AG04450 (cell line): ENCODE measurements at regions not wholly inside any gene's neighbourhood (a gene's known extent, or its start where the extent isn't known, plus 50 kb on each side); places are given as distances from the start of the nearest gene placed in this dataset.

Source experiments
- CTCF ChIA-PET: fragments of 300-600, 350-600 bp; formaldehyde crosslinking; extraction: SDS; loops from one replicate; lab custom pipeline; 2022; ENCODE audit warnings: antibody characterized with exemption, inconsistent platforms; lab: Charles Lee
- POLR2A ChIA-PET: fragments of 350-600 bp; formaldehyde crosslinking; extraction: SDS; loops from one replicate; lab custom pipeline; 2021; ENCODE audit warnings: antibody characterized with exemption, inconsistent platforms; lab: Yijun Ruan, JAX
- DNase-seq: peaks from one replicate; pipeline ENCODE4 v3.0.0-alpha.2; 2011; ENCODE audit warnings: low read depth, low spot score
- H3K27ac ChIP-seq: one replicate; pipeline ENCODE4 v1.5.1; 2012; ENCODE audit warnings: low read depth, low read length, control low read depth
- H3K27me3 ChIP-seq: one replicate; pipeline ENCODE4 v1.6.0; 2012; ENCODE audit warnings: low read length; ENCODE audit not compliant: control insufficient read depth, insufficient read depth
- H3K4me3 ChIP-seq: 2 replicates; pipeline ENCODE4 v1.5.1; 2011; ENCODE audit warnings: mild to moderate bottlenecking, low read depth, low read length, control low read depth
- H3K9me3 ChIP-seq: 2 replicates; pipeline ENCODE4 v1.5.1; 2012; ENCODE audit warnings: low read length; ENCODE audit not compliant: control insufficient read depth, insufficient read depth
- CTCF ChIP-seq: IDR thresholded peaks from 2 replicates; pipeline ENCODE4 v1.5.1; 2011; ENCODE audit warnings: low read depth, low read length, control low read depth, inconsistent platforms

DNA sequence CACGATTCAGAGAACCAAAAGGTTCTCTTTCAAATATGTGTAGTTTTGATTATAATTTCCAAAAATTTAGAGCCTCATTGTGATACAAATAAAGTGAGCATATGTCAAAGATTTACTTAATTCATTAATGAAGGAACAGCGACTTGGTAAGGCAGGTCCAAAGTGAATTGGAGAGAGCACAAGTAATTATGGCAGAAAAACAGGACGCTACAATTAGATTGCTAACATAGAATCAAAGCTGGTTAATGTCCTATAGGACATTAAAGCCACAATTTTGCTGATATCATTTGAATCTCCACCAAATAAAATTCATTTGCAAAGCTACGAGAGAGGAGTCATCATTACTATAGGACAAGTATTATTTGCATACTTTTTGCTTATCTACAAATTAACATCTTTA is 164.2 kb downstream of the CCER1 start:
- Histone ChIP-seq H3K27me3 (no peaks in the 10 kb centered on the region), H3K4me3 (no peak overlapping the region), H3K27ac (no peak overlapping the region), H3K9me3 (no peaks in the 10 kb centered on the region)
- CTCF ChIA-PET, result no interaction called here
- POLR2A ChIA-PET, result no interaction called here
- no peak for DNase-seq
- TF ChIP-seq CTCF, result no peak

DNA sequence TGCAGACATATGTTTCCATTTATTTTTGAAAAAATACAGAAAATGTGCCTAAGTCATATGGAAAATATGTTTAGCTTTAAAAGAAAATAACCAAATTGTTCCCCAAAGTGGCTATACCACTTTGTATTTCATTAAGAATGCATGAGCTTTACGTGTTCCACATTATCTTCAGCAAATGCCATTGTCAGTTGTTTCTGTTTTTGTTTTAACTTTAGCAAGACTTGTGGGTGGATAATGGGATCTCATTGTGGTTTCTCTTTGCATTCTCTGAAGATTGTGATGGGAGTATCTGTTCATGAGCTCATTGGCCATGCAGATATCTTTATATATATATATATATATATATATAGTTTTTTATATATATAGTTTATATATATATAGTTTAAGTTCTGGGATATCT is 181.5 kb downstream of the CCER1 start:
- ChIA-PET CTCF (interaction anchor here (0.6 to 1.6 kb wide), 2 partner anchors 11 to 81 kb away, joined by 3 read pairs; no protein-coding TSS in a partner anchor), POLR2A (no interaction called here)
- H3K9me3 ChIP-seq, result no peaks in the 10 kb centered on the region
- no peak for DNase-seq
- no peak overlapping the region for H3K27ac ChIP-seq
- H3K27me3 ChIP-seq, result no peaks in the 10 kb centered on the region
- no peak overlapping the region for H3K4me3 ChIP-seq
- no peak for TF ChIP-seq CTCF

GRCh38 chr12:90770861-90771260 is 184.1 kb downstream of the CCER1 start:
- no peaks in the 10 kb centered on the region for H3K9me3 ChIP-seq
- H3K27me3 ChIP-seq, result no peaks in the 10 kb centered on the region
- POLR2A ChIA-PET, result no interaction called here
- H3K27ac ChIP-seq, result no peak overlapping the region
- no peak overlapping the region for H3K4me3 ChIP-seq
- DNase-seq, result no peak
- CTCF ChIA-PET, result no interaction called here
- TF ChIP-seq CTCF, result no peak

GRCh38 chr12:90757957-90758356 is 197.0 kb downstream of the CCER1 start:
- no peak for TF ChIP-seq CTCF
- Histone ChIP-seq H3K4me3 (no peak overlapping the region), H3K27me3 (no peaks in the 10 kb centered on the region), H3K27ac (no peak overlapping the region), H3K9me3 (no peaks in the 10 kb centered on the region)
- ChIA-PET CTCF (interaction anchor here (0.6 kb wide), 1 partner anchor 1935 kb away, joined by 3 read pairs; no protein-coding TSS in a partner anchor), POLR2A (no interaction called here)
- no peak for DNase-seq

- TF ChIP-seq CTCF, result no peak
- Histone ChIP-seq H3K9me3 (no peaks in the 10 kb centered on the region), H3K4me3 (no peak overlapping the region), H3K27ac (no peak overlapping the region), H3K27me3 (no peaks in the 10 kb centered on the region)
- ChIA-PET CTCF (no interaction called here), POLR2A (no interaction called here)
- DNase-seq, result no peak
These were observed 209.8 kb downstream of the CCER1 start for GRCh38 chr12:90745211-90745610.
